HG02938 (cell line): ENCODE measurements at regions not wholly inside any gene's neighbourhood (a gene's known extent, or its start where the extent isn't known, plus 50 kb on each side); places are given as distances from the start of the nearest gene placed in this dataset.
"Not testable (repeated sequence)": the region's sequence is repeated elsewhere in the genome, so short reads cannot be mapped to it uniquely, and the experiment has no call there.

Source experiments
- ATAC-seq: cut with Tn5 transposase; IDR thresholded peaks from one replicate; pipeline ENCODE4 v1.9.1; 2021; ENCODE audit warnings: mild to moderate bottlenecking, moderate library complexity; ENCODE audit not compliant: unreplicated experiment

DNA sequence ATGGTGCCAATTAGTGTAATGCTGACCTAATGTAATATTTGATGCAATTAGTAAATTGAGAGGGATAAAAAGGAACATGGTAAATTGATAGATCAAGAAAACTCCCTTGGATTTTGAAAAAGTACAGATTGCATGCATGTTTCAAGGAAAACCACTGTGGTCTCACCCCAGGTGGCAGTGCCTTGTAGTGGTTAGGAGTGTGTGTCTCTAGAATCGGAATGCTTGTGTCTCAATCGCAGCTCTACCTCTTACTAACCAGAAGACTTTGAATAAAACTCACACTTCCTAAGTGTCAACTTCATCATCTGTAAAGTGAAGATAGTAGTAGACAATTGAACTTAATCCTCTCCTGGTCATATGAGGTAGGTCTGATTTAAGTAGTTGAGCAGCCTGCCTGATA is 128.9 kb upstream of the GOT2 start:
- no peak for ATAC-seq

DNA sequence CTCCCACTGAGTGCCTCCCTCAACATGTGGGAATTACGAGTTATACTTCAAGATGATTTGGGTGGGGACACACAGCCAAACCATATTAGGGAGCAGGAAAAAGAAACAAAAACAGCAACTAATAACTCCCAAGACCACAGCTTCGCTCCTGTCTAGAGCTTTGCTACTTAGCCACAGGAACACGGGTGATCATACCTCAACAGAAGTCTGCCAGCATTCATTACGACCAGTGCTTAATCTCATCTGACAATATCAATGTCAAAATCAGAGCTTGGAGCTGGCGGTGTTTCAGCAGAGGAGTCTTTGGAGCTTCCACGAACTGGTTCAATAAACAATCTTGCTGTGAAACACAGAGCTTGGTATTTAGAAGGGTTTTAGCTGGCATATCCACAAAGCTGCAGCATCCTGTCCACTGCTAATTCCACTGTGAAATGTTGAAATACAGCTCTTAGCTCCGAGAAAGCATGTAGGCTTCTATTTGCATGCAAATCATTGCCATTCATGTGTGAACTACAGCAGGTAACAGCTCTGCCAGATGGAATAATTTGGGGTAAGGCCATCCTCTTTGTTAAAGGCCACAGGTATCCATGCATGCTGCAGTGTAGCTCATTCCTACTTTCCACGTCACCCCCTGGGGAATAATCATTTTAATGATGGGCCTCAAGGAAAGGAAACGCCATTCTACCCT is 128.4 kb upstream of the GOT2 start:
- ATAC-seq, result no peak

DNA sequence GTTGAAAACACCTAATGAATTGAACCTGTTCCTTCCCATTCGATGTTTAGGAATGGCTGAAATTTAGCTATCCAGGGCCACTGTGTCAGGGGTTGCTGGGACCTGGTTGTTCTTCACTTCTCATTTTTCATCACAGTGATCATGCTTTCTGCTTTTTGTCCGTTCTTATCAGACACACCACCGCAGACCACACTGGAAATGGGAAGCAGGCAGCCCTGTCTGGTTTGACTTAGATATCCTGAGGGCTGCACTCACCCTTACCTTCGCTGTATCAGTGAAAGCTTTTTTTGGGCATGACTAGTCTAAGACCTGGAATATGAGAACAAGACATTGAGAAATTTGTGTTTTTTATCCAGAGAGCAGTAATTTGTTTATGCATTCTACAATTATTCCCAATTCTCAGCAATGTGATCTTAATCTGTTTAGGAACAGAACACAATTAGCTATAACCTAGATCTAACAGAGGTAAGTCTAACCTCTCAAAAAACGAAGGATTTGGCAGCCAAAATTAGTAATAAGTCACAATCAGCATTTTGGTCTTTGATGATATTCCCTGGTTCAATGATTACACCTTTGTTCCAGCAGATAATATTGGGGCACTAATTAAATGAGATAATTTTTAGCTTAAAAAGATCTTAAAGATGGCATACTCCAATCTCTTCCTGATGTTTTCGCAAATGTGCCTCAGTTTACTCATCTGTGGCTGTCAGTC is 126.0 kb upstream of the GOT2 start:
- no peak for ATAC-seq

DNA sequence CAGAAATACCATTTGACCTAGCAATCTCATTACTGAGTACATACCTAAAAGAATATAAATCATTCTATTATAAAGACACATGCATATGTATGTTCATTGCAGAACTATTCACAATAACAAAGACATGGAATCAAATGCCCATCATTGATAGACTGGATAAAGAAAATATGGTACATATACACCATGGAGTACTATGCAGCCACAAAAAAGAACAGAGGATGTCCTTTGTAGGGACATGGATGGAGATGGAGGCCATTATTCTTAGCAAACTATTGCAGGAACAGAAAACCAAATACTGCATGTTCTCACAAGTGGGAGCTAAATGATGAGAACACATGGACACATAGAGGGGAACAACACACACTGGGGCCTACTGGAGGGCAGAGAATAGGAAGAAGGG is 124.5 kb upstream of the GOT2 start:
- ATAC-seq, result not testable (repeated sequence)

DNA sequence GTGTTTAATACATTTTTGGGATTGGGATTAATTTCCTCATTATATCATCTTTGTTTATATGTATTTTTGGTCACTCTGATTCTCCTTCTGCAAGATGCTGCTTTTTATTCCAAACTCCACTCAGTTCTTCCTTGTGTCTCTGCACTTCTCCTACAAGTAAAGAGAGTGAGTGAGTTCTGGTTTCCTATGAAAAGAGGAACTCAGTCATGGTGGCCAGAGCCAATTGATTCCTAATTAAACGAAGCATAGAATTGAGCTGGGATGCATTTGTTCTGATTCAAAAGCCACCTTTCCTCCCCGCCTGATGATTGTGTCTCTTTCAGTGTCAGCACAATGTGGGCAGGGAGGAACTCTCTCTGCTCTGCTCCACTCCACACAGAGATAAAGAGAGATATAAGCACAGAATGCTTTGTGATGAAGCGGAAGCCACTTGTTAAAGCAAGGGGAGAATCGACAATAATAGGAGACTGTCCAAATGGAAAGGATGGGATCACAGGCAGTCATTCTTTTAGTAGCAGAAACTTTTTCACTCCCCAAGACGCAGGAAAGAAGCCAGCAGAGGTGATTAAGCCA is 121.3 kb upstream of the GOT2 start:
- no peak for ATAC-seq

DNA sequence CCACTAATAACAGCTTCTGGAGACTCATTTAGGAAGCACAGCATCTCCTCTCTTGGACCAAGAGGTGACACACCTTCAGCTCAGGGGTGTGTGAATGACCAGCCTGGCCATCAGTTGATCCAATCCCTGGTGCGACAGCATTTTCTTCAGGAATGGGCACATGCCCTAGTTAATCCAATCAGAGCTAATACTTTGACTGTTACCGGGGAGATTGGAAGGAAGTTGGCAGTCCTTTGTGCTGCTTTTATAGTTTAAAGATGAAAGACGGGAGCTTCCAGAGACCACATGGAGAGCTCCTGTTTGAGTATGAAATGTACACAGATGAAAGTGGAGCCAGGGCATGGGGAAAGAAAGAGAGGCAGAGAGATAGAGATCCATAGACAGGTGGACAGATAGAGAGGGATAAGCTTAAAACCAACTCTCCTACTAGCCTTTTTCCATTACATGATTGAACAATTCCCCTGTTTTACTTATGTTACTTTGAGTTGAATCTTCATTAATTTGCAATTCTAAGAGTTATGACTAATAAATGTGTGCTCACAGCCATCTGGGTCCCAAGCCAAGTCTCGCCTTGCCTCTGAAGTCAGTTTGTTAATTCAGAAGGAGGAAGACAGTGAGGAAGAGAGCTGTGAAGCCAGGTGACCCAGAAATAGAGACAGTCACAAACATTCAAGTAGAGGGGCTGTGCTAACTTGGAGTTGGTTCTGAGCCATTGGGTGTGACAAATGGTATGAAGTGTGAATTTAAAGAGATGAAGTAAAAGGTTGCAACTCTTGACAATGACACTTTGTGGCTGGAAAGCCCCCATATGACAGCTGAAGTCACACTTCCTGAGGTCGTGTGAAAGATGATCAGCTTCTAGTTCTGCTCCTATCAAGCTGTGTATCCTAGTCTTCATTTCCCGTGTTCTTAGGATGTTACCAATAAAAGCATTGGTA is 120.0 kb upstream of the GOT2 start:
- peak; percentile 81 for ATAC-seq

DNA sequence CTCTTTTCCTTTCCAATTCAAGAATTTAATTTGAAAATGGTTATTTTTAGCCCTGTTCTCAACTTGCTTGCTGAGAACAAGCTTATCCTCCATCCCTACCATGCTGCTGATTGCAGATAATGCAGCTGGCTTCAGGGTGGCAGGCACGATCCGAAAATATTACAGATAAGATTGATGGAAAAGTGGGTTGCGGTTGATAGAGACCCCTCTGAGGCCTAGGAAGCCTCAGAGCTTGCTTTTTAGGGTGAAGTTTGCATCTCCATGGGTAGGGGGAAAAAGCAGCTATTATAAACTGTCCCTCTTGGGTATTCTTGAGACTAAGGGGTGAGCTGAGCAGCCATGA is 116.5 kb upstream of the GOT2 start:
- no peak for ATAC-seq

DNA sequence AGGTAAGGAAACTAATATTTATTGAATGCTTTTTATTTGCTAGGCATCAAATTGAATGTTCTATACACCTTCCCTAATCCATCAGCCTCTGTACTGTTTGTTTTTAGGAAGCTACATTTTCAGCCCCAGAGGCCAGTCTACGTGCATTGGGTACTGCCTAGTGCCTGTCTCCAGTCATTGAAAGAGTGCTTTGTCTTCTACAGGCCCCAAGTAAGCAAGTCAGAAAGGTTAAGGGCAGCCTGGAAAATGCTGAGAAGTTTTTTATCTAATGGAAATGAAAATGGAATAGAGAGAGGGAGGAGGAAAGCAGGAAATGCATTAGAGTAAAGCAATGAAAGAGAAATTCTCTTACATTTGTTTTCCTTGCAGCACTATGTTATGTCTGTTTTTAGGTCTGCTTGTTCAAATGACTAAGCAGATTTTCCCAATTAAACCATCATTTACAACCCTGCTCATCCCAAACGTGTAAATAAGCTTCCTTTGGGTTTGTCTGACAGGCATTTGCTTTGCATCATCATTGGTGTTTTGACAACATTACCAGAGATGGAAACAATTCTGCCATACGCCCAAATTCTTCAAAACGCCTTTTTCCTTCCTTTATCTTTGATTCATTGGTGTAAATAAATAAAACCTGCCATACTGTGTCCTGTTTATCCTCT is 116.0 kb upstream of the GOT2 start:
- ATAC-seq, result no peak

DNA sequence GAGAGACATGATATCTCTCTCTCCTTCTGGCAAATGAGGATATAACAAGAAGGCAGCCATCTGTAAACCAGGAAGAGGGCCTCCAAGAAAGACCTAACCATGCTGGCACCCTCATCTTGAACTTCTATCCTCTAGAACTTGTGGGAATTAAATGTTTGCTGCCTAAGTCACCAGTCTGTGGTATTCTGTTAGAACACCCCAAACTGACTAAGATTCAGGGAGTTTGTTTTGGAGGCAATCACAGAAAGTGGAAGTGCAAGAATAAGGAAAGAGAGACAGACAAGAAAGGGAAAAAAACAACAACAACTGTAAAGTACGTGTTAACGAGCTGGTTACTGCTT is 114.5 kb upstream of the GOT2 start:
- no peak for ATAC-seq

DNA sequence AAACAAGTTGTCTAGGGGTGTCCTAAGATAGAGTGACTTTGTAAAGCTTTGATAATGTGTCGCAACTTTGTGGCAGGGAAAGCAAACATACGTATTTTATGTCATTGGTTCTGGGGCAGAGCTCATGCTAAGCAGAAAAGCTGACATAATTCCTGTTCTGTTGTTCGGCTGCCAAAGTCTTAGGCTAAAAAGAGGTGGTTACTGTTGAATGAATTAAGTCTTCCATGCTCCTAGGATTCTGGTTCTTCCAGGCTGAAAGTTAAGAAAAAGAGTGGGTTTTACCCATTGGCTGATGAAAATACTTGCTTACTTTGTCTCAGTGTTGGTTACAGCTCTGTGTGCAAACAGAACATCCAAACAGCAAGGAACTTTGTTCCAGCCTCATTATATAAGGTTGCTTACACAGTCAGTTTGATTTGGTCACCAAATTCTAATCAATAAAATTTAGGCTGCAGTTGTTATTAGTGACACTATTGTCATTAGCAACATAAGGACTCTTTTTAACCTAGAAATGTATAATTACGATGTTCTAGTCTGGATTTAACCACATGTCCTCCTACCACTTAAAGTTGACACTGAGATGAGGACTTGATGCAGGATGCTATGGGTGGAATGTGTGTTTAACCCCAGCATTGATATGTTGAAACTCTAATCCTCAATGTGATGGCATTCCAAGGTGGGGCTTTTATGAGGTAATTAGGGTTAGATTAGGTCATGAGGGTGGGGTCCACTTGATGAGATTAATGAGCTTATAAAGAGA is 114.0 kb upstream of the GOT2 start:
- ATAC-seq, result no peak

DNA sequence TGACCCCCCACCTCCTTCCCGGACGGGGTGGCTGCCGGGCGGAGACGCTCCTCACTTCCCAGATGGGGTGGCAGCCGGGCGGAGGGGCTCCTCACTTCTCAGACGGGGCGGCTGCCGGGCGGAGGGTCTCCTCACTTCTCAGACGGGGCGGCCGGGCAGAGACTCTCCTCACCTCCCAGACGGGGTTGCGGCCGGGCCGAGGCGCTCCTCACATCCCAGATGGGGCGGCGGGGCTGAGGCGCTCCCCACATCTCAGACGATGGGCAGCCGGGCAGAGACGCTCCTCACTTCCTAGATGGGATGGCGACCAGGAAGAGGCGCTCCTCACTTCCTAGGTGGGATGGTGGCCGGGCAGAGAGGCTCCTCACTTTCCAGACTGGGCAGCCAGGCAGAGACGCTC is 112.1 kb upstream of the GOT2 start:
- ATAC-seq, result not testable (repeated sequence)

DNA sequence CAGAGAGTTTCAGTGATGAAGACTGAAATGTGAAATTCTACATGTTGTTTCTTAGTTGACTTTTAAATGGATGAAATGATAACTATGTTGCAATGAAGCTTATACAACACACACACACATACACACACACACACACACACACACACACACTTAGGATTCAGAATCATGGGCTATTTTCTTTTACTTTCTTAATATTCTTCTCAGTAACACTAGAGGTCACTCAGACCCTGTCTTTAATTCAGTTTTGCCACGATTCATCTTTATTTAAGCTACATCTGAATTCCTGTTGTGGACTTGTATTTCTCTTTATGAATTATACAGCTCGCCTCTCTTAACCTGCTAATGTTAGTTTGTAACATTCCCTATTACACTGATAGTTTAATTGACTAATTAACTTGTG is 109.6 kb upstream of the GOT2 start:
- no peak for ATAC-seq

DNA sequence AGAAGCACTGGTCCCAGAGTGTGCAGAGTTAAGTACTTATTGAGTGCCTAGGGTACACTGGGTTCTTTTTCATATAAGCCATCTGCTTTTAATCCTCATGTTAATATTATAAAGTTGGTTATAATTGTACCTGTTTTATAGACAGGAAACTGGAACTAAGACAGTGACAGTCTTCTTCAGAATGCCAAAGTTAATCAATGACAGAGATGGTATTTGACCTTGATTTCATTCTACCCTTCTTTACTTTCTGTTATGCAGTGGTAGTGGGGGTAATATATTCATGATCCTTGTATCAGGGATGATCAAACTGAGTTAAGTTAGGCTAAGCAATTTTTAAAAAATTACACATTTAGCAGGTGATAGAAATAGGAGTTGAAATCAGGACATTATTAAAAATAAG is 108.6 kb upstream of the GOT2 start:
- peak; percentile 69 for ATAC-seq

DNA sequence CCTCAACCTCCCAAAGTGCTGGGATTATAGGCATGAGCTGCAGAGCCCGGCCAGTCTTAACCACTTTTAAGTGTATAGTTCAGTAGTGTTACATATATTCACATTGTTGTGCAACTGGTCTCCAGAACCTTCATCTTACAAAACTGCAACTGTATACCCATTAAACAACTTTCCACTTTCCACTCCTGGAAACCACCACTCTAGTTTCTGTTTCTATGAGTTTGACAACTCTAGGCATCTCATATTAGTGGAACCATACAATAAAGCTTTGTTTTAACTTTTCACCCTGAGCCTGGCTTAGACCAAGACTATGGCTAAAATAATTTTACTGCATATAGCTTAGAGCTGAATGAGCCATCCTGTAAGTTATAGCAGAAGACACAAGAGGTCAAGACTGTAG is 108.0 kb upstream of the GOT2 start:
- peak; percentile 63 for ATAC-seq

DNA sequence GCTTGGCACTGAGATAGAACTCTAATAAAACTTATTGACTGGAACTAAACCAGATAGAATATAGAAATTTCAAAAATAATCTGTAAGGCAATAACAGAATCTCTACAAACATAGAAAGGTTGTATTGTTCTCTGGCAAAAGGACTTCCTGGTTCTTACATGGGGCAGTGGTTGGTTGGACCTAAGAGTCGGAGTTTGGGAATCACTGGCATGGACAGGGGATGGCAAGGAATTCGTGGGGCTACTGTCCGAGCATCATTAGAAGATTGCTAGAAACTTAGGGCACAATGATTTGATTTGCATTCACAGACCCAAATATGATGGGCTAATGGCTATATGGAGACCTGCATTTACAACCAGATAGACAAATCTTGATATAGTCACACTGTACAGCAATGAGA is 103.8 kb upstream of the GOT2 start:
- no peak for ATAC-seq

DNA sequence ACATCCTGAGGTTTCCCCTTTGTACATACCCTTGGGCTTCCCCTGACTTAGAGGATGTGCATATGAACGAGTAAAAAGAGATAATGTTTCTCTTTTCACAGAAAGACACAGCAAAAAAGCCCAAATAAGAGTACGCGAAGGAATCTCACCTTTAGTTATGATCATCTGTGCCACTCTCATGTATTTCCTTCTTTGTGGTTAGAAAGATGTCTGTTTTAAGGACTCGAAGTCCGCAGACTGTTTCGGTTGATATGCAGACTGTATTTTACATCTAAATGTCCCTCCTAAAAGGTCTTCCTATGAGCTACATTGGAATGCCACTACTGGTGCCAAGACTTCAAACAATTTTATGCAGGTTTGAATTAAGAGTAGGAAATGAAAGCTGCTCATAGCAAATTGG is 102.3 kb upstream of the GOT2 start:
- no peak for ATAC-seq

DNA sequence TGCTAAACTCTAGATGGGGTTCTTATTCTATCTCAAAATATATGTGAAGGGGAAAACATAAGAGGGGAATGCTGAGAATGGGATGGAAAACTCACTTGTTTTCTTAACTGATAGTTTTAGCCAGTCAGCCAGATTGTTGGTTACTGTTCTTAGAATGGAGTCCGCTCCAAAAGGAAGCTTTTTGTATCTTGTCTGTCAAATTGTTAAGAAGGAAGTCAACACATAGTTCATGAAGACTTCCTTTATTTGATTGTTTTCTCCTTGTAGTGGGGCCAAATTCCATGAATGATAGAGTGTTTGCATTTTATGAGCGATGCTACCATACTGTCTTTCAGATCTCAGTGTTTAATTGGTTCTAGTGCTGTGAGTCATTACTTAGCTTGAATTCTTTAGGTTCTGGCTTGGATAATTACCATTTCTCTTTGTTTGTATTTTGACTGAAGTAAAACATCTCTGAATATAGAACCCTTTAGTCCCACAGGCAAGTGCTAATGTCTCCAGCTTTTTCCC is 98.3 kb upstream of the GOT2 start:
- ATAC-seq, result no peak

DNA sequence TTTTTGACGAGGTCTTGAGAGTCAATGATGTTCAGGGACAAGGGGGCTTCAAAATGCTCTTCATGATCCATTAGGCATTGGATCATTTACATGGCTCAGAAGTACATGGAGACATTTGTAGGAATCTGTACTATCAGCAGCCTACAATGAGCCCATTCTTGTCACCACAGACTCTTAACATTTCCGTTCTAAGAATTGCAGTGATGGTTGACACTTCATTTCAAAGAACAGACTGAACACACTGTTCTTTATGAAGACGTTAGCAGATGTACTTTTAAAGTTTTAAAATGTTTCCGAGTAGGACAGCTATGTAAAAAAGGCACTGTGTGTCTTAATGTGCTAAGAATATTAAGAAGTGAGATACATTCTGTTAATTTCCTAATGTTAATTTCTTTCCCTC is 97.3 kb upstream of the GOT2 start:
- no peak for ATAC-seq

DNA sequence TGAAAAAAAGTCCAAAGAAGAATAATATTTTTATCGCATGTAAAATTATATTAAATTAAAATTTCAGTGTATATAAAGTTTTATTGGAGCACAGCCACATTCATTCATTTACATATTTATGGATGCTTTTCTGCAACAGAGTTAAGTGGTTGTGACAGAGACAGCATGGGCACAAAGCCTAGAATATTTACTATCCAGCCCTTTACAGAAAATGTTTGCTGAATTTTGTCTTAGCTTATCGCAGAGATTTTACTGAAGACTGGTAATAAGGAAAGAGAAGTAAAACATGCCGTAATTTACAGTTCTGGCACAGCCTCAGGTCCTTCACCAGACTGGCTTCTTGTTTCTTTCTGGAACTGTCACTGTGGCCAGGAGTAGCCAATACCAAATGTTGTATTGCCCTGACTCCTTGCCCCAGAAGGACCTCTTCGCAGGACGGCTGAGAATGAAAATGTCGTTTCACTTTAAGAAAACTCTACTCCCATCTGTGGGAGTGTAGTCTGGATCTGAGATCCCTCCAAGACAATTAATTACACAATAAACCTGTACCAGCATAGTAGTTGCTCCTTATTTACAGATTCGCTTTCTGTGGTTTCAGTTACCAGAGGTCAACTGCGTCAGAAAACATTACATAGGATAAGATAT is 94.9 kb upstream of the GOT2 start:
- no peak for ATAC-seq

DNA sequence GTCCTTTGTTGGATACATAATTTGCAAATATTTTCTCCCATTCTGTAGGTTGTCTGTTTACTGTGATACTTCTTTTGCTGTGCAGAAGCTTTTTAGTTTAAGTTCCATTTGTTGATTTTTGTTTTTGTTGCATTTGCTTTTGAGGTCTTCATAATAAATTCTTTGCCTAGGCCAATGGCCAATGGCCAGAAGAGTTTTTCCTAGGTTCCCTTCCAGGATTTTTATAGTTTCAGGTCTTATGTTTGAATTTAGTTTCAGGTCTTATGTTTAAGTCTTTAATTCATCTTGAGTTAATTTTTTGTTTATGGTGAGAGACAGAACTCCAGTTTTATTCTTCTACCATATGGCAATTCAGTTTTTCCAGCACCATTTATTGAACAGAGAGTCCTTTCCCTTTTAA is 90.1 kb upstream of the GOT2 start:
- no peak for ATAC-seq
